Karpas-422 (cell line): ENCODE measurements at regions not wholly inside any gene's neighbourhood (a gene's known extent, or its start where the extent isn't known, plus 50 kb on each side); places are given as distances from the start of the nearest gene placed in this dataset.
"Not testable (repeated sequence)": the region's sequence is repeated elsewhere in the genome, so short reads cannot be mapped to it uniquely, and the experiment has no call there.

Source experiments
- DNase-seq: peaks from one replicate; pipeline ENCODE4 v3.0.0-alpha.2; 2015
- H2AFZ ChIP-seq: fragments of 200-600 bp; sonication (generic); 2 replicates; pipeline ENCODE4 v1.6.1; 2014; ENCODE audit warnings: antibody characterized with exemption, low read length, mixed read lengths
- H3K27ac ChIP-seq: fragments of 200-600 bp; sonication (generic); 2 replicates; pipeline ENCODE4 v1.5.1; 2014; ENCODE audit warnings: mild to moderate bottlenecking, low read length, moderate library complexity
- H3K27me3 ChIP-seq: fragments of 200-600 bp; sonication (generic); 2 replicates; pipeline ENCODE4 v1.6.1; 2014; ENCODE audit warnings: low read length, mixed read lengths
- H3K36me3 ChIP-seq: fragments of 200-600 bp; sonication (generic); 2 replicates; pipeline ENCODE4 v1.6.1; 2014; ENCODE audit warnings: low read length, mixed read lengths; ENCODE audit not compliant: insufficient read depth
- H3K4me1 ChIP-seq: fragments of 200-600 bp; sonication (generic); 2 replicates; pipeline ENCODE4 v1.6.1; 2014; ENCODE audit warnings: mild to moderate bottlenecking, low read length, mixed read lengths
- H3K4me2 ChIP-seq: fragments of 200-600 bp; sonication (generic); 2 replicates; pipeline ENCODE4 v1.6.1; 2014; ENCODE audit warnings: low read length, low read depth, mild to moderate bottlenecking; ENCODE audit not compliant: poor library complexity, severe bottlenecking
- H3K4me3 ChIP-seq: fragments of 200-600 bp; sonication (generic); 2 replicates; pipeline ENCODE4 v1.5.1; 2014; ENCODE audit warnings: mild to moderate bottlenecking, antibody characterized with exemption, low read length, mixed read lengths
- H3K79me2 ChIP-seq: fragments of 200-600 bp; sonication (generic); 2 replicates; pipeline ENCODE4 v1.6.1; 2014; ENCODE audit warnings: mild to moderate bottlenecking, low read length, mixed read lengths
- H3K9ac ChIP-seq: fragments of 200-600 bp; sonication (generic); 2 replicates; pipeline ENCODE4 v1.6.0; 2014; ENCODE audit warnings: low read length
- H3K9me2 ChIP-seq: fragments of 200-600 bp; sonication (generic), shearing (Covaris generic); replicated peaks from 2 replicates; pipeline ENCODE4 v1.6.0; 2014; ENCODE audit warnings: mild to moderate bottlenecking, low read length, moderate library complexity; ENCODE audit not compliant: insufficient read depth
- H3K9me3 ChIP-seq: fragments of 300-700, 200-600 bp; sonication (generic); 2 replicates; pipeline ENCODE4 v1.6.1; 2014; ENCODE audit warnings: low read length, mixed read lengths
- H4K20me1 ChIP-seq: fragments of 200-600 bp; sonication (generic); 2 replicates; pipeline ENCODE4 v1.6.1; 2014; ENCODE audit warnings: mild to moderate bottlenecking, antibody characterized with exemption, low read length, low read depth; ENCODE audit not compliant: insufficient read depth

DNA sequence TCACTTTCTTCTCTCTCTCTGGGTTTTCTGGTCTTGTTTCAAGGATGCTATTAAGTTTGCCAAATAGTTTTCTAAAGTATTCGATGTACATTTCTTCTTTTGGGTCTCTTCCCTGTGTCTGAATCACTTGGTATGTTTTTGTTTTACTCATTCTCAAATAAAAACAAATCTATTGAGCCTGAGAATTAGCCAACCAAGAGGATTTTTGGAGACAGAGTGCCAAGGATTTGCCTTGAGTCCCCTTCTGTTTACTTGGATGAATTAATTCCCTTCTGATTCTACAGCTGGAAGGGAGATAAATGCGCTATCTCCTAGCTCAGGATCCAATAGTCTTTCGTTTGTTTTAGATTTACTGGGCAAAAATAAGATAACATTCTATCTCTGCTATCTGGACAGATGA, 255.5 kb downstream of the SYT10 start:
- H4K20me1 ChIP-seq = no peaks in the 10 kb centered on the region
- H3K9me2 ChIP-seq = no peaks in the 10 kb centered on the region
- no peak overlapping the region for H3K4me3 ChIP-seq
- H2AFZ ChIP-seq = no peak overlapping the region
- H3K9me3 ChIP-seq = peaks cover 29% of the 10 kb centered on the region
- DNase-seq = no peak
- H3K4me2 ChIP-seq = no peak overlapping the region
- no peak overlapping the region for H3K9ac ChIP-seq
- H3K79me2 ChIP-seq = no peaks in the 10 kb centered on the region
- H3K4me1 ChIP-seq = no peaks in the 10 kb centered on the region
- H3K36me3 ChIP-seq = no peaks in the 10 kb centered on the region
- no peak overlapping the region for H3K27ac ChIP-seq
- no peaks in the 10 kb centered on the region for H3K27me3 ChIP-seq

- Histone ChIP-seq H3K36me3 (no peaks in the 10 kb centered on the region), H3K9me2 (no peaks in the 10 kb centered on the region), H3K9ac (no peak overlapping the region), H2AFZ (no peak overlapping the region), H3K27me3 (no peaks in the 10 kb centered on the region), H3K4me3 (no peak overlapping the region), H3K4me2 (no peak overlapping the region), H4K20me1 (no peaks in the 10 kb centered on the region), H3K27ac (no peak overlapping the region), H3K79me2 (no peaks in the 10 kb centered on the region), H3K4me1 (no peaks in the 10 kb centered on the region), H3K9me3 (peaks cover 24% of the 10 kb centered on the region)
- no peak for DNase-seq
Measured at GRCh38 chr12:33182485-33182884, 257.1 kb downstream of the SYT10 start.

DNA sequence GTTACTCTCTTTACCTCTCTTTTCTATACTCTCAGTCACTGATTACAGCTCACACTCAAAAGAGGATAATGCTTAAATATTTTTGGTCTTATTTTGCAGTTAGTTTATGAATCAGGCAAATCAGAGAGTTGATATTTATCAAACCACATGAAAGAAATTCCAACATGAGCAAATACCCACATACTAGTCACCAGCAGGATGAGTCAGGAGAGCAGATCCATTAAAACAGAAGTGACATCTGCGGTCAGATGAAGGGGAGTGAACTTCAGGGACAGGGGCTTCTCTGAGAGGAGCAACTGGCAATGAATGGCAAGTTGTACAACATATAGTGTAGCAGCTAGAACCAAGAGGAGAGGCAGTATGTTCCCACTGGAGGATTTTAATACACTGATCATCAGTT, 258.7 kb downstream of the SYT10 start:
- Histone ChIP-seq H3K9me2 (no peaks in the 10 kb centered on the region), H3K4me1 (no peaks in the 10 kb centered on the region), H3K4me3 (no peak overlapping the region), H3K79me2 (no peaks in the 10 kb centered on the region), H2AFZ (no peak overlapping the region), H3K9ac (no peak overlapping the region), H3K27ac (no peak overlapping the region), H3K36me3 (no peaks in the 10 kb centered on the region), H4K20me1 (no peaks in the 10 kb centered on the region), H3K27me3 (no peaks in the 10 kb centered on the region), H3K9me3 (peaks cover 20% of the 10 kb centered on the region), H3K4me2 (no peak overlapping the region)
- DNase-seq = no peak

- not testable (repeated sequence) for H3K4me1 ChIP-seq, H3K9ac ChIP-seq, H3K27ac ChIP-seq, H3K9me2 ChIP-seq, H3K4me3 ChIP-seq, H3K4me2 ChIP-seq, H3K36me3 ChIP-seq, H2AFZ ChIP-seq, H4K20me1 ChIP-seq, H3K79me2 ChIP-seq, DNase-seq, H3K27me3 ChIP-seq, H3K9me3 ChIP-seq
Measured at GRCh38 chr12:33166260-33166659, 269.7 kb upstream of the PKP2 start.

GRCh38 chr12:33156042-33156441, 259.5 kb upstream of the PKP2 start:
- Histone ChIP-seq H3K9ac (no peak overlapping the region), H3K9me3 (peaks cover 14% of the 10 kb centered on the region), H2AFZ (no peak overlapping the region), H3K36me3 (no peaks in the 10 kb centered on the region), H3K4me3 (no peak overlapping the region), H4K20me1 (no peaks in the 10 kb centered on the region), H3K4me1 (no peaks in the 10 kb centered on the region), H3K9me2 (no peaks in the 10 kb centered on the region), H3K27me3 (no peaks in the 10 kb centered on the region), H3K27ac (no peak overlapping the region), H3K79me2 (no peaks in the 10 kb centered on the region), H3K4me2 (no peak overlapping the region)
- DNase-seq = no peak

DNA sequence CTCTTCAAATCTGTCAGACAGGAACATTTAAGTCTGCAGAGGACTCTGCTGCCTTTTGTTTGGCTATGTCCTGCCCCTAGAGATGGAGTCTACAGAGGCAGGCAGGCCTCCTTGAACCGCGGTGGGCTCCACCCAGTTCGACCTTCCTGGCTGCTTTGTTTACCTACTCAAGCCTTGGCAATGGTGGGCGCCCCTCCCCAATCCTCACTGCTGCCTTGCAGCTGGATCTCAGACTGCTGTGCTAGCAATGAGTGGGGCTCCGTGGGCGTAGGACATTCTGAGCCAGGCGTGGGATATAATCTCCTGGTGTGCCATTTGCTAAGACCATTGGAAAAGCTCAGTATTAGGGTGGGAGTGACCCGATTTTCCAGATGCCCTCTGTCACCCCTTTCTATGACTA, 250.7 kb upstream of the PKP2 start:
- DNase-seq, H3K4me3 ChIP-seq, H3K4me2 ChIP-seq, H3K79me2 ChIP-seq, H4K20me1 ChIP-seq, H3K4me1 ChIP-seq, H3K9ac ChIP-seq, H3K9me3 ChIP-seq, H3K9me2 ChIP-seq, H3K27ac ChIP-seq, H3K27me3 ChIP-seq, H3K36me3 ChIP-seq, H2AFZ ChIP-seq: not testable (repeated sequence)

DNA sequence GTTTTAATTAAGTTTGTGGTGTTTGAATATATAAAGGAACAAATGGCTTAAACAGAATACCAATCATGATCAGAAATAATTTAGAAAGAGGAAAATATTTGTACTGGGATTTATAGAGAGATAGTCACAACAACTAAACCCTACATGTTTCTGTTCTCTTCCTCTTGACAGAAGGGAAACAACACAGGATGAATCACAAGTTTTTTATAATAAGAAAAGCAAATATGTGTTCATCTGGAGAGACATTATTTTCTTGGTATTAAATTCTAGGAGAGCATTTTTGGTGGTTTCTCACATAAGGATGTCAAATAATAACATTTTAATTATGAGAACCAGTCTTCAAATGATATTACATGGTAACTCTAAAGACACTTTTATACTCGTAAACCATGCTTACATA, 232.9 kb upstream of the PKP2 start:
- Histone ChIP-seq H4K20me1 (no peaks in the 10 kb centered on the region), H3K4me3 (no peak overlapping the region), H3K36me3 (no peaks in the 10 kb centered on the region), H3K4me1 (no peaks in the 10 kb centered on the region), H3K27ac (no peak overlapping the region), H3K79me2 (no peaks in the 10 kb centered on the region), H2AFZ (no peak overlapping the region), H3K9ac (no peak overlapping the region), H3K27me3 (no peaks in the 10 kb centered on the region), H3K4me2 (no peak overlapping the region), H3K9me2 (no peaks in the 10 kb centered on the region), H3K9me3 (no peaks in the 10 kb centered on the region)
- DNase-seq = no peak

DNA sequence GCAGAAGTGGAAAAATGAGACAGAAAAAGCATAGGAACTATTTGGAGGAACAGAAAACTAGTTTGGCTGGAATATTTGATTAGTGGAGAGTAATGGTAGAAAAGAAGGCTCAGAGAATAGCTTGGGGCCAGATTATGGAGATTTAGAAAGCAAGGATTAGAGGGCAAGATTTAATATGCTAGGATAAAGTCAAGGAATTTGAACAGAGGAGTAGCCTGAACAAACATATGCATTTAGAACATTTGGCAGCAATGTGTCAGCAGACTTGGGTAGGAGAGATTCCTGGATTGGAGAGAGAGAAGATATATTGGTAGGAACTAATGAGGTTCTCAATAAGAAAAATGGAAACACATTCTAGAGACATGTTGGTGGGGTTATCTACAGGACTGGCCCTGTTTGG, 229.2 kb upstream of the PKP2 start:
- H3K36me3 ChIP-seq = no peaks in the 10 kb centered on the region
- peaks cover 5% of the 10 kb centered on the region; the same call in 1 of the 2 replicates for H3K9me3 ChIP-seq
- DNase-seq = no peak
- no peak overlapping the region for H3K4me3 ChIP-seq
- no peaks in the 10 kb centered on the region for H3K4me1 ChIP-seq
- no peaks in the 10 kb centered on the region for H3K27me3 ChIP-seq
- no peaks in the 10 kb centered on the region for H4K20me1 ChIP-seq
- no peak overlapping the region for H3K9ac ChIP-seq
- no peak overlapping the region for H3K27ac ChIP-seq
- no peaks in the 10 kb centered on the region for H3K9me2 ChIP-seq
- H3K4me2 ChIP-seq = no peak overlapping the region
- H3K79me2 ChIP-seq = no peaks in the 10 kb centered on the region
- no peak overlapping the region for H2AFZ ChIP-seq

DNA sequence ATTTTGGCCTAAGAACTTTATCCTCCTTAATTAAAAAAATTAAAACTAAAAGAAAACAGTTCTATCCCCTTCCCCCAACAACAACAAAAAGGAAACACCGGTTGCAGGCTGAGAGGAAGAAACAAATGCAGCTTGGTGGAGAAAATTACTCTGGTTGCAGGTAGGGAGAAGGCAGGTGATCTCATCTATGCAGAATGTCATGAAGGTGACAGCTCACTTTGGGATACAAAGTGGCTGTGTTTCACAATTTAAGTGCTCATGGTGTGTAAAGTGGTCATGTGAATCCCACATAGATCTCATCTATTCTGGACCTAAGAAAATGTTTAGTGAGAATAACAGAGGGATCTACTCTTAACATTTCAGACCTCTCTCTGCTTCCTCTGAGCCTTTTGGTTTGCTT, 219.7 kb upstream of the PKP2 start:
- H3K9me3 ChIP-seq = peaks cover 8% of the 10 kb centered on the region
- no peaks in the 10 kb centered on the region for H3K9me2 ChIP-seq
- H3K9ac ChIP-seq = no peak overlapping the region
- H2AFZ ChIP-seq = no peak overlapping the region
- DNase-seq = no peak
- no peaks in the 10 kb centered on the region for H3K79me2 ChIP-seq
- no peaks in the 10 kb centered on the region for H4K20me1 ChIP-seq
- no peaks in the 10 kb centered on the region for H3K4me1 ChIP-seq
- no peaks in the 10 kb centered on the region for H3K36me3 ChIP-seq
- H3K4me2 ChIP-seq = no peak overlapping the region
- no peaks in the 10 kb centered on the region for H3K27me3 ChIP-seq
- H3K4me3 ChIP-seq = no peak overlapping the region
- H3K27ac ChIP-seq = no peak overlapping the region
